Peyer's patch (tissue), 4 donors: ENCODE measurements at regions not wholly inside any gene's neighbourhood (a gene's known extent, or its start where the extent isn't known, plus 50 kb on each side); places are given as distances from the start of the nearest gene placed in this dataset.

Experiments
- DNase-seq, 3 donors: peaks; one replicate each; pipeline ENCODE4 v3.0.0-alpha.2; 2017 to 2019
- H3K27ac ChIP-seq, 4 donors: fragments of 200-600 bp; sonication (generic); one replicate each; pipeline ENCODE4 v1.5.1; 2016 to 2019
- H3K27me3 ChIP-seq, 2 donors: fragments of 200-600 bp; sonication (generic); one replicate each; pipeline ENCODE4 v1.5.1; 2019
- H3K36me3 ChIP-seq, 3 donors: fragments of 200-600 bp; sonication (generic); one replicate each; pipeline ENCODE4 v1.5.1; 2016 to 2019
- H3K4me1 ChIP-seq, 4 donors: fragments of 200-600 bp; sonication (generic); one replicate each; pipeline ENCODE4 v1.5.1; 2016 to 2019
- H3K4me3 ChIP-seq, 4 donors: fragments of 200-600 bp; sonication (generic); 1 replicate in 3 of 4; 2 replicates in 1 of 4; pipeline ENCODE4 v1.5.1; 2016 to 2019; ENCODE audit warnings: mild to moderate bottlenecking in 1 of 4
- H3K9me3 ChIP-seq, 4 donors: fragments of 200-600 bp; sonication (generic); one replicate each; pipeline ENCODE4 v1.5.1; 2016 to 2019; ENCODE audit warnings: mild to moderate bottlenecking in 1 of 4
- CTCF ChIP-seq, 6 experiments: fragments of 450-650 bp in 4 of 6; fragments of 200-600 bp in 2 of 6; sonication (generic) in 1 of 6; IDR thresholded peaks; one replicate each; pipeline ENCODE4 v1.5.1; 2017 to 2019; ENCODE audit warnings: antibody characterized with exemption in 6 of 6, mild to moderate bottlenecking in 3 of 6, moderate library complexity in 1 of 6
- POLR2A ChIP-seq, 2 donors: fragments of 450-650 bp; IDR thresholded peaks; one replicate each; pipeline ENCODE4 v1.5.1; 2017; ENCODE audit warnings: antibody characterized with exemption in 2 of 2, mild to moderate bottlenecking in 2 of 2, moderate library complexity in 2 of 2

GRCh38 chr6:125564941-125565340 lies 184.5 kb upstream of the HEY2 start:
- no peak overlapping the region for H3K4me3 ChIP-seq
- no peaks in the 10 kb centered on the region for H3K9me3 ChIP-seq
- DNase-seq, result no peak
- no peaks in the 10 kb centered on the region for H3K4me1 ChIP-seq
- no peak overlapping the region for H3K27ac ChIP-seq
- no peaks in the 10 kb centered on the region for H3K27me3 ChIP-seq
- H3K36me3 ChIP-seq, result no peaks in the 10 kb centered on the region
- TF ChIP-seq CTCF (IDR thresholded peaks at IDR 0.05), result no peak
- TF ChIP-seq POLR2A (IDR thresholded peaks at IDR 0.05), result no peak

- no peak for TF ChIP-seq CTCF (IDR thresholded peaks at IDR 0.05)
- no peak for TF ChIP-seq POLR2A (IDR thresholded peaks at IDR 0.05)
- H3K36me3 ChIP-seq, result no peaks in the 10 kb centered on the region
- H3K27me3 ChIP-seq, result no peaks in the 10 kb centered on the region
- no peaks in the 10 kb centered on the region for H3K4me1 ChIP-seq
- DNase-seq, result no peak
- no peak overlapping the region for H3K27ac ChIP-seq
- no peaks in the 10 kb centered on the region for H3K9me3 ChIP-seq
- H3K4me3 ChIP-seq, result no peak overlapping the region
These were observed 182.0 kb upstream of the HEY2 start for GRCh38 chr6:125567407-125567806.

GRCh38 chr6:125568609-125569008 lies 180.8 kb upstream of the HEY2 start:
- Histone ChIP-seq H3K9me3 (no peaks in the 10 kb centered on the region), H3K27ac (no peak overlapping the region), H3K27me3 (no peaks in the 10 kb centered on the region), H3K4me3 (no peak overlapping the region), H3K4me1 (no peaks in the 10 kb centered on the region), H3K36me3 (no peaks in the 10 kb centered on the region)
- DNase-seq, result no peak
- no peak for TF ChIP-seq CTCF (IDR thresholded peaks at IDR 0.05)
- no peak for TF ChIP-seq POLR2A (IDR thresholded peaks at IDR 0.05)

- no peaks in the 10 kb centered on the region for H3K27me3 ChIP-seq
- H3K36me3 ChIP-seq, result no peaks in the 10 kb centered on the region
- H3K27ac ChIP-seq, result no peak overlapping the region
- H3K4me3 ChIP-seq, result no peak overlapping the region
- DNase-seq, result no peak
- no peaks in the 10 kb centered on the region for H3K4me1 ChIP-seq
- no peak for TF ChIP-seq POLR2A (IDR thresholded peaks at IDR 0.05)
- no peak for TF ChIP-seq CTCF (IDR thresholded peaks at IDR 0.05)
- H3K9me3 ChIP-seq, result no peaks in the 10 kb centered on the region
These were observed 178.9 kb upstream of the HEY2 start for GRCh38 chr6:125570526-125570925.

GRCh38 chr6:125571207-125571755 lies 178.2 kb upstream of the HEY2 start:
- Histone ChIP-seq H3K9me3 (no peaks in the 10 kb centered on the region), H3K27ac (no peak overlapping the region), H3K4me1 (no peaks in the 10 kb centered on the region), H3K27me3 (no peaks in the 10 kb centered on the region), H3K36me3 (no peaks in the 10 kb centered on the region), H3K4me3 (no peak overlapping the region)
- no peak for DNase-seq
- TF ChIP-seq POLR2A (IDR thresholded peaks at IDR 0.05) (no peak), CTCF (IDR thresholded peaks at IDR 0.05) (no peak)

- Histone ChIP-seq H3K4me3 (no peak overlapping the region), H3K27me3 (no peaks in the 10 kb centered on the region), H3K27ac (no peak overlapping the region), H3K36me3 (no peaks in the 10 kb centered on the region), H3K9me3 (no peaks in the 10 kb centered on the region), H3K4me1 (no peaks in the 10 kb centered on the region)
- TF ChIP-seq POLR2A (IDR thresholded peaks at IDR 0.05) (no peak), CTCF (IDR thresholded peaks at IDR 0.05) (no peak)
- no peak for DNase-seq
These were observed 174.8 kb upstream of the HEY2 start for GRCh38 chr6:125574604-125575003.
